HG02763 (cell line): ENCODE measurements at regions not wholly inside any gene's neighbourhood (a gene's known extent, or its start where the extent isn't known, plus 50 kb on each side); places are given as distances from the start of the nearest gene placed in this dataset.

ENCODE experiments used
- ATAC-seq: cut with Tn5 transposase; IDR thresholded peaks from one replicate; pipeline ENCODE4 v1.9.1; 2021; ENCODE audit warnings: mild to moderate bottlenecking, moderate library complexity; ENCODE audit not compliant: unreplicated experiment

- no peak for ATAC-seq
Observed at GRCh38 chr12:115657081-115658013, 620.1 kb downstream of the MED13L start.

- ATAC-seq = no peak
Observed at GRCh38 chr12:115650026-115650425, 627.5 kb downstream of the MED13L start.

GRCh38 chr12:115648463-115648862, 629.0 kb downstream of the MED13L start:
- ATAC-seq = no peak

- ATAC-seq = no peak
Observed at GRCh38 chr12:115646210-115646609, 631.3 kb downstream of the MED13L start.

- no peak for ATAC-seq
Observed at GRCh38 chr12:115640929-115641328, 636.6 kb downstream of the MED13L start.

GRCh38 chr12:115639648-115640012, 637.9 kb downstream of the MED13L start:
- ATAC-seq = no peak

- ATAC-seq = no peak
Observed at GRCh38 chr12:115638733-115639647, 638.5 kb downstream of the MED13L start.

GRCh38 chr12:115636546-115636945, 640.9 kb downstream of the MED13L start:
- ATAC-seq = no peak

GRCh38 chr12:115632308-115632707, 645.2 kb downstream of the MED13L start:
- no peak for ATAC-seq

GRCh38 chr12:115630136-115630535, 647.4 kb downstream of the MED13L start:
- ATAC-seq = no peak

GRCh38 chr12:115626210-115626609, 651.3 kb downstream of the MED13L start:
- ATAC-seq = no peak

- ATAC-seq = no peak
Observed at GRCh38 chr12:115623764-115624334, 653.6 kb downstream of the MED13L start.

GRCh38 chr12:115623275-115623674, 654.2 kb downstream of the MED13L start:
- ATAC-seq = no peak

GRCh38 chr12:115620816-115621215, 656.7 kb downstream of the MED13L start:
- ATAC-seq = no peak

GRCh38 chr12:115619889-115620288, 657.6 kb downstream of the MED13L start:
- no peak for ATAC-seq

GRCh38 chr12:115619061-115619460, 658.4 kb downstream of the MED13L start:
- ATAC-seq = no peak

- no peak for ATAC-seq
Observed at GRCh38 chr12:115618105-115618504, 659.4 kb downstream of the MED13L start.

- ATAC-seq = no peak
Observed at GRCh38 chr12:115617391-115617790, 660.1 kb downstream of the MED13L start.

- no peak for ATAC-seq
Observed at GRCh38 chr12:115611477-115611876, 666.0 kb downstream of the MED13L start.

GRCh38 chr12:115609347-115609746, 668.1 kb downstream of the MED13L start:
- no peak for ATAC-seq

- ATAC-seq = no peak
Observed at GRCh38 chr12:115606040-115606439, 671.5 kb downstream of the MED13L start.
